Fibroblast of the aortic adventitia (primary cell): ENCODE measurements at regions not wholly inside any gene's neighbourhood (a gene's known extent, or its start where the extent isn't known, plus 50 kb on each side); places are given as distances from the start of the nearest gene placed in this dataset.

Experiments
- DNase-seq: peaks from one replicate; pipeline ENCODE4 v3.0.0-alpha.2; 2010; ENCODE audit warnings: low read depth
- H3K4me3 ChIP-seq: 2 replicates; pipeline ENCODE4 v1.5.1; 2011; ENCODE audit warnings: low read depth, mild to moderate bottlenecking, control low read depth, low read length, moderate library complexity
- CTCF ChIP-seq: IDR thresholded peaks from 2 replicates; pipeline ENCODE4 v1.5.1; 2011; ENCODE audit warnings: mild to moderate bottlenecking, low read length, control low read depth, inconsistent platforms; ENCODE audit not compliant: insufficient read depth

GRCh38 chr6:109315341-109316110, 66.7 kb downstream of the CD164 start:
- H3K4me3 ChIP-seq = no peak overlapping the region
- no peak for DNase-seq
- no peak for TF ChIP-seq CTCF

- TF ChIP-seq CTCF = no peak
- no peak overlapping the region for H3K4me3 ChIP-seq
- DNase-seq = no peak
Observed at GRCh38 chr6:109314313-109314712, 68.0 kb downstream of the CD164 start.

- no peak overlapping the region for H3K4me3 ChIP-seq
- no peak for DNase-seq
- no peak for TF ChIP-seq CTCF
Observed at GRCh38 chr6:109313139-109313538, 69.1 kb downstream of the CD164 start.

- peak; percentile 61 for DNase-seq
- TF ChIP-seq CTCF = no peak
- H3K4me3 ChIP-seq = no peak overlapping the region
Observed at GRCh38 chr6:109311471-109311870, 70.8 kb downstream of the CD164 start.

GRCh38 chr6:109309917-109310316, 72.3 kb downstream of the CD164 start:
- H3K4me3 ChIP-seq = no peak overlapping the region
- TF ChIP-seq CTCF = no peak
- DNase-seq = no peak

- TF ChIP-seq CTCF = no peak
- peak; percentile 94 for DNase-seq
- no peak overlapping the region for H3K4me3 ChIP-seq
Observed at GRCh38 chr6:109308018-109308492, 74.2 kb downstream of the CD164 start.

- no peak for TF ChIP-seq CTCF
- H3K4me3 ChIP-seq = no peak overlapping the region
- DNase-seq = no peak
Observed at GRCh38 chr6:109306733-109307132, 75.5 kb downstream of the CD164 start.
